ENCODE measurements at regions not wholly inside any gene's neighbourhood (a gene's known extent, or its start where the extent isn't known, plus 50 kb on each side); places are given as distances from the start of the nearest gene placed in this dataset.

DNA sequence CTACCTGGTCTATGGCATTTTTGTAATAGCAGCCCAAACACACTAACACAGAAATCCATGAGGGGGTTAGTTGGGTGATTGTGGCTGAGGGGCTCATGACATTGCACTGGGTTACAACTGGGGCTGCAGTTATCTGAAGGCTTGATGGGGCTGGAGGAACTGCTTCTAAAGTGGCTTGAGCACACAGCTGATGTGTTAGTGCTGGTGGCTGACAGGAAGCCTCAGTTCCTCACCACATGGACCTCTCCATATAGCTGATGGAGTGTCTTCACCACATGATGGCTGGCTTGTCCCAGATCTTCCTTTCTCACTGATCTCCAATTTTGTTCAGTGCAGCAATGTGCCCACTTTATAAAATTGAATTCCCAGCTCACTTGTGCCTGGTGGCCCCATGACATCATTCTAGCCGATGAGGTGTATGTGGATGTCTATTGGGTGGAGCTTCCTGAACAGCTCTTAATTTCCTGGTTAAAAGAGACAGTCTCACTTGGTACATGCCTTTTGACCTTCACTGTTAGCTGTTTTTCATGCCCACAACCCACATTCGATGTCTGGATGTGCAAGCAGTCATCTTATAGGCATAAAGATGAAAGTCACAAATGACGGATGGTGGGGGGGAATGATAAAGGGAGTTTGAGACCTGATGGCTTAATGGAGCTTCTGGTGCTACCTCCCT lies 166.9 kb upstream of the BMPER start:
- ChIA-PET CTCF (interaction anchor here (1.4 to 2.6 kb wide), 2 partner anchors 14 to 20 kb away, joined by 3 to 8 read pairs; no protein-coding TSS in a partner anchor), POLR2A (no interaction called here)
- TF ChIP-seq, protein P1, sequence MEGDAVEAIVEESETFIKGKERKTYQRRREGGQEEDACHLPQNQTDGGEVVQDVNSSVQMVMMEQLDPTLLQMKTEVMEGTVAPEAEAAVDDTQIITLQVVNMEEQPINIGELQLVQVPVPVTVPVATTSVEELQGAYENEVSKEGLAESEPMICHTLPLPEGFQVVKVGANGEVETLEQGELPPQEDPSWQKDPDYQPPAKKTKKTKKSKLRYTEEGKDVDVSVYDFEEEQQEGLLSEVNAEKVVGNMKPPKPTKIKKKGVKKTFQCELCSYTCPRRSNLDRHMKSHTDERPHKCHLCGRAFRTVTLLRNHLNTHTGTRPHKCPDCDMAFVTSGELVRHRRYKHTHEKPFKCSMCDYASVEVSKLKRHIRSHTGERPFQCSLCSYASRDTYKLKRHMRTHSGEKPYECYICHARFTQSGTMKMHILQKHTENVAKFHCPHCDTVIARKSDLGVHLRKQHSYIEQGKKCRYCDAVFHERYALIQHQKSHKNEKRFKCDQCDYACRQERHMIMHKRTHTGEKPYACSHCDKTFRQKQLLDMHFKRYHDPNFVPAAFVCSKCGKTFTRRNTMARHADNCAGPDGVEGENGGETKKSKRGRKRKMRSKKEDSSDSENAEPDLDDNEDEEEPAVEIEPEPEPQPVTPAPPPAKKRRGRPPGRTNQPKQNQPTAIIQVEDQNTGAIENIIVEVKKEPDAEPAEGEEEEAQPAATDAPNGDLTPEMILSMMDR (IDR thresholded peaks at IDR 0.05; ENCODE audit: insufficient read depth, low read length, missing control alignments), result no peak
- no peak for DNase-seq (ENCODE audit: low read depth, low spot score)
- no peak overlapping the region for H3K4me3 ChIP-seq (ENCODE audit: low read depth, low read length)

DNA sequence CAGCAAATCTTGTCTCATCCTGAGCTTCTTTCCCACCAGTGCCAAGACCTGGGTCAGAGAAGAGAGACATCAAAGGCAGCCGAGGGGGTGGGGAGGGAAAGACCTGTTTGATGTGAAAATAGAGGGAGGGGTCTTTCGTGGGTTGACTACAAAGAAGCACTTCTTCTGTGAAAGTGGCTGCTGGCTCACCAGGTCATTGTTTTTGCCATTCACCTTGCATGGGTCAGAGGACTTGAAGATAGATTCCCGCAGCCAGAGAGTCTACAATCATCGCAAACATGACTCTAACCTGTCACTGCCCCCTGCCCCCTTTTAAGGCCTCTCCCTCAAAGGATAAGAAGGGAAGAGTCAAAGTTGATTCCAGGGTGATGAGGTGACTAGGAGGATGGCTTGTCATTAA lies 166.1 kb upstream of the BMPER start:
- H3K4me3 ChIP-seq (ENCODE audit: low read depth, low read length), result no peak overlapping the region
- POLR2A ChIA-PET, result no interaction called here
- no peak for DNase-seq (ENCODE audit: low read depth, low spot score)
- CTCF ChIA-PET, result interaction anchor here (1.4 to 2.6 kb wide), 2 partner anchors 15 to 19 kb away, joined by 3 to 8 read pairs; no protein-coding TSS in a partner anchor
- TF ChIP-seq, protein P1 (IDR thresholded peaks at IDR 0.05; ENCODE audit: insufficient read depth, low read length, missing control alignments), result no peak

DNA sequence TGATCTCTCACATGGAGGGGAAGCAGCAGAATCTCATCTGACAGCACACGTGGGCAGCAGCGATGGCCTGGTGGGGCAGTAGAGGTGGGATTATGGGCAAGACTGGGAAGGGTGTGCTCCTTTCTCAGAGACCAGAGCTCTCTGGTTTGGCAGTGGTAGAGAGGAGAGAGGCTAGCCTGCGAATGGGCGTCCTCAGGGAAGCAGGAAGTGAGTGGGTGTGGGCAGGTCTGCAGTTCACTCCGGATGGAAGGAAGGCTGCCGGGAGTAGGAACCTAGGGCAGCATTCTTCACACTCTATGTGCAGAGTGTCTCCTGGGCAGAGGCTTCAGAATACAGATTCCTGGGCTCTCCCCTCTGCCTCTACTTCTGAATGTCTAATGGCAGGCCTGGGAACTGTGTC lies 162.8 kb upstream of the BMPER start:
- POLR2A ChIA-PET, result no interaction called here
- no peak for DNase-seq (ENCODE audit: low read depth, low spot score)
- CTCF ChIA-PET, result interaction anchor here (1.4 kb wide), 2 partner anchors 16 to 152 kb away, joined by 4 to 5 read pairs; no protein-coding TSS in a partner anchor
- no peak overlapping the region for H3K4me3 ChIP-seq (ENCODE audit: low read depth, low read length)
- TF ChIP-seq, protein P1 (IDR thresholded peaks at IDR 0.05; ENCODE audit: insufficient read depth, low read length, missing control alignments), result no peak

DNA sequence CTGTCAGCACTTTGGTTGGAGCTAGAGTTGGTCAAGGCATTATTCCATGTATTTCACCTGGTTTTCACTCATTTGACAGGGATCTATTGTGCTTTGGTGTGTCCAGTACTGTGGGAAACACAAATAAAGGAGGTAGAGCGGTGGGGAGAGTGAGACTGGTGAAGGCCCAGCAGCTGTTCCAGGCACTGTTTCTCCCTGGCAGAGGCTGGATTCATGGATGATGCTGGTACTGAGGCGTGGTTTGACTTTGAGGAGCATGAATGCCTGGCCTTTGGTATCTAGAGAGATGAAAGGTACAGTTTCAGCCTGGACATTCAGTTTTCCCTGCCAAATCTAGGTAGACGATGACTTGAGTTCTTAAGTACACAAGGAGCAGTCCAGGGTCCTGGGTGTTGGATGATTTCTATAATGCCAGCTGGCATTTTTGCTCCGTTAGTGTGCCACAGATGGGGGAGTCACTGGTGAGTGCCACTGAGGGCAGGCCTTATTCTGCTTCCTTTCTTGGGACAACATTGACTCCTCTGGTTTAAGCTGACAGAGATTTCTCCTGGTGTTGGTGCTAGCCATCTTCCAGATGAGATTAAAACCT lies 162.2 kb upstream of the BMPER start:
- no peak overlapping the region for H3K4me3 ChIP-seq (ENCODE audit: low read depth, low read length)
- DNase-seq (ENCODE audit: low read depth, low spot score), result no peak
- ChIA-PET CTCF (interaction anchor here (1.4 to 1.9 kb wide), 3 partner anchors 15 to 190 kb away, joined by 4 to 5 read pairs (median 5); no protein-coding TSS in a partner anchor), POLR2A (no interaction called here)
- TF ChIP-seq, protein P1 (IDR thresholded peaks at IDR 0.05; ENCODE audit: insufficient read depth, low read length, missing control alignments), result no peak

DNA sequence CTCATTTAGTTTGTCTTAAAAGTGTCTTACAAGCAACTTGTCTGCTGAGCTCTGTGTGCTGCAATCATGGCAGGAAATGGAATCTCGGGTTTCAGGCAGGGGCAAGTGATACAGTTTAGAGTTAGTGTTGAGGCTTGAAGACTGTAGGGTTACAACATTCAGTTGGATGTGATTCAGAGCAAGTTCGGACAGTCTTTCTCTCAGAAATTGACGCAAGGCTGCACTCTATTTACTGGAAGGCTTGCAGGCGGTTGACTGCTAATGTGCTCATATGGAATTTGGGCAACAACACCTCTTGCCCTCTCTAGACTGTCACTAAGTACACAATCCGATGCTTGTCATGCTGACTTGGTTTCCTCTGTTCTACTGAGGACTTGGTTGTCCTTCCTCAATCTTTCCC lies 161.7 kb upstream of the BMPER start:
- ChIA-PET POLR2A (no interaction called here), CTCF (interaction anchor here (1.4 to 1.9 kb wide), 3 partner anchors 15 to 189 kb away, joined by 4 to 5 read pairs (median 5); no protein-coding TSS in a partner anchor)
- no peak overlapping the region for H3K4me3 ChIP-seq (ENCODE audit: low read depth, low read length)
- DNase-seq (ENCODE audit: low read depth, low spot score), result no peak
- TF ChIP-seq, protein P1 (IDR thresholded peaks at IDR 0.05; ENCODE audit: insufficient read depth, low read length, missing control alignments), result no peak

DNA sequence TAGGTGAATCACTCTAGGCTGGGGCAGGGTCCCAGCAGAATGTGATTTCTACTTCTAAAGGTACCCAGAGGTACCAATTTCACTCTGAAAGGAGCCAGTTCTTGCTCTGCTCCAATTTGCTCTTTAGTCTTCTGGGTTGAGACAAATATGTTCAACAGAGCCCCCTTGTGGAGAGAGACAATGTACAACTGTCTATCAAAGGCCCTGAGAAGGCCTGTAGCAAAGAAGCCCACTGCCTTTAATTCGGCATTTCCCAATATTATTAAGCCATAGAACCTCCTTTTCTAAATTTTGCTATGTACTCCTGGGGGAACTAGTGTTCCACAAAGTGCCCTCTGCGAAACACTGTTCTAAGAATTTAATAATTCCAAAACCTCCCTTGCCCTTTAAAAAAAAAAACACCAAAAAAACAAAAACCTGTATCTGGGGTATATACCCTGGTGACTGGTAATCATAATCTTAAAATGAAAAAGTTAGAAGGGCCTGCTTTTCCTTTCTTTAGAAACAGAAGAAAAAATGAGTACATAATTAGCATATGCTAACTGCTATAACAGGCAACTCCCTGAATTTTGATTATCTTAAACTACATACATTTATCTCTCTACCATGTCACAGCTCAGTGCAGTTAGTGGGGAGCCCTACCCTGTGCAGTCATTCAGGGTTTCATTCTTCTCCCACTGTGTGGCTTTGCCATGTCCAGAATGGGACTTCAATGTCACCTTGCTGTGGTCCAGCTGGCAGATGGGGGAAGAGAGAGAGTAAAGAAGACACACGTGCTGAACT lies 160.9 kb upstream of the BMPER start:
- ChIA-PET POLR2A (no interaction called here), CTCF (interaction anchor here (1.9 to 5.3 kb wide), 2 partner anchors 13 to 188 kb away, joined by 5 to 23 read pairs; no protein-coding TSS in a partner anchor)
- H3K4me3 ChIP-seq (ENCODE audit: low read depth, low read length), result no peak overlapping the region
- TF ChIP-seq, protein P1 (IDR thresholded peaks at IDR 0.05; ENCODE audit: insufficient read depth, low read length, missing control alignments), result no peak
- no peak for DNase-seq (ENCODE audit: low read depth, low spot score)

Measured in AG04449 (cell line).